GM12874 (cell line): ENCODE measurements at regions not wholly inside any gene's neighbourhood (a gene's known extent, or its start where the extent isn't known, plus 50 kb on each side); places are given as distances from the start of the nearest gene placed in this dataset.

Source experiments
- TF ChIP-seq, protein P1 (sequence below): IDR thresholded peaks from 2 replicates; pipeline ENCODE4 v1.5.1; 2011; ENCODE audit warnings: low read depth, mild to moderate bottlenecking, control low read depth, low read length, moderate library complexity; ENCODE audit not compliant: insufficient read depth

DNA sequence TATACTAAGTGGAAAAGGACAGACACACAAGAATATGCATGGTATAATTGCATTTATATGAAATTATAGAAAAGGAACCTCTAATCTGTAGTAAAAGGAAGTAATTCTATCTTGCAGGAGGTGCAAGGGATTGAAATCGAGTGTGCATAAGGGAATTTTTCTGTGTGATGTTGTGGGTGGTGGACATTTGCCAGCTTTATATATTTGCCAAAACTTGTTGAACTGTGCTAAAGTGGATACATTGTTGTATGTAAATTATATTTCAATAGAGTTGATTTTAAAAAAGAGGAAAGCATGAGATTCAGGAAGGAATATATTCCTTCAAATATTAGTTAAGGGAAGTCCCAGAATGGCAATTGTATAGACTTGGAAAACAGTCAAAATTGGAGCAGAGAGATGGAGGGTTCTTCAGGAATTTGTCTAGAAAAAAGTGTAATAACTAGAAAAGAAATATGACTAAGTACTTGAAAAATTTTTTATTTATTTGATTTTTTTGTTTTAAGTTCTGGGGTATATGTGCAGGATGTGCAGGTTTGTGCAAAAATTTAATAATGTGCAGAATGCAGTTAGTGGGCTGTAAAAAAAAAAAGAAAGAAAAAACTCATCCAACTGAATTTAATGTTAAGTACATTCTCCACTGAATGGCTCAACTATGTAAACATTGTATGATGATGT, 96.1 kb downstream of the ARL4A start:
- TF ChIP-seq, protein P1, sequence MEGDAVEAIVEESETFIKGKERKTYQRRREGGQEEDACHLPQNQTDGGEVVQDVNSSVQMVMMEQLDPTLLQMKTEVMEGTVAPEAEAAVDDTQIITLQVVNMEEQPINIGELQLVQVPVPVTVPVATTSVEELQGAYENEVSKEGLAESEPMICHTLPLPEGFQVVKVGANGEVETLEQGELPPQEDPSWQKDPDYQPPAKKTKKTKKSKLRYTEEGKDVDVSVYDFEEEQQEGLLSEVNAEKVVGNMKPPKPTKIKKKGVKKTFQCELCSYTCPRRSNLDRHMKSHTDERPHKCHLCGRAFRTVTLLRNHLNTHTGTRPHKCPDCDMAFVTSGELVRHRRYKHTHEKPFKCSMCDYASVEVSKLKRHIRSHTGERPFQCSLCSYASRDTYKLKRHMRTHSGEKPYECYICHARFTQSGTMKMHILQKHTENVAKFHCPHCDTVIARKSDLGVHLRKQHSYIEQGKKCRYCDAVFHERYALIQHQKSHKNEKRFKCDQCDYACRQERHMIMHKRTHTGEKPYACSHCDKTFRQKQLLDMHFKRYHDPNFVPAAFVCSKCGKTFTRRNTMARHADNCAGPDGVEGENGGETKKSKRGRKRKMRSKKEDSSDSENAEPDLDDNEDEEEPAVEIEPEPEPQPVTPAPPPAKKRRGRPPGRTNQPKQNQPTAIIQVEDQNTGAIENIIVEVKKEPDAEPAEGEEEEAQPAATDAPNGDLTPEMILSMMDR = no peak

DNA sequence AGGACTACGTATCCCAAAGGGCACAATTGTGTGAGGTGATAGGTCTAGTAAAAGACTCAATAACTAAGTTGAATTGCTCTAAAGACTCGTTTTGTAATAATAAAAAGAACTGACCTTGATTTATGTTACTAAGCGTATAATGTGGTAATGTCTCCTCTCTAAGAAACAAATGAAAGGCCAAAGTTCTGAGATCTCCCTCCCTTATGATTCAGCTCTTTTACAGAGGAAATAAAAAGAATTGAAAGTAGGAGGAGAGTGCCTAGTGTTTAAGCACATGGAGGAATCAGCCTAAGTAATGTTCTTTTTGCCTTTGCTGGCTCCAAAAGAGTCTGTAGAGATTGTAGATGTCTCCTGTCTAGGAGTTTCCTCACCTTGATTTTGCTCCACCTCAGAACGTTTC, 98.0 kb downstream of the ARL4A start:
- TF ChIP-seq, protein P1 = no peak

DNA sequence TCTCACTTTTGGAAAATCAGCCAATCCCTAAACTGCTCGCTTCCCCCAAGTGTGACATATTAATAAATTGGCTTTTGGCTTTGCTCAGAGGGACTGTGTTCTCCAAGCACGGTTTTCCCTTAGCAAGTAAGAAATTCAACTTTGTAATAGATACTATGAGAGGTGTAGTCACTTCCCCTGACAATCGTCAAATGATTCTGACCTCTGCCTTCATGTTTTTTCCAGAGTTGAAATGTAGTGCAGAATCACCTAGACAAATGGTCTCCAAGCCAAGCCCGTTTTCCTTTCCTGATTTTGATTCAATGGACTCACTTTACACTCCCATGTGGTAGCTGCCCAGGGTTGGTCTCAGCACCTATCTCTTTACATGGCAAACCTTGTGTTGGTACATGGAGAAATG, 99.1 kb downstream of the ARL4A start:
- TF ChIP-seq, protein P1 = no peak

DNA sequence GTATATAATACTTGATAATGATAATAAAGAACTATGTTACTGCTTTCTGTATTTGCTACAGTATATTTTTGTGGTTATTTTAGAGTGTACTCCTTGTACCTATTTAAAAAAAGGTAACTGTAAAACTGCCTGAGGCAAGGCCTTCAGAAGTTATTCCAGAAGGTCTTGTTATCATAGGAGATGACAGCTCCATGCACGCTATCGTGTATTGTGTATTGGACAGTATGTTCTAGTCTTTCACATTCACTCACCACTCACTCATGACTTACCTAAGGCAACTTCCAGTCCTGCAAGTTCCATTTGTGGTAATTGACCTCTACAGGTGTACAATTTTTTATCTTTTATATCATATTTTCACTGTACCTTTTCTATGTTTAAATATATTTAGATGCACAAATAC, 100.7 kb downstream of the ARL4A start:
- TF ChIP-seq, protein P1 = no peak

DNA sequence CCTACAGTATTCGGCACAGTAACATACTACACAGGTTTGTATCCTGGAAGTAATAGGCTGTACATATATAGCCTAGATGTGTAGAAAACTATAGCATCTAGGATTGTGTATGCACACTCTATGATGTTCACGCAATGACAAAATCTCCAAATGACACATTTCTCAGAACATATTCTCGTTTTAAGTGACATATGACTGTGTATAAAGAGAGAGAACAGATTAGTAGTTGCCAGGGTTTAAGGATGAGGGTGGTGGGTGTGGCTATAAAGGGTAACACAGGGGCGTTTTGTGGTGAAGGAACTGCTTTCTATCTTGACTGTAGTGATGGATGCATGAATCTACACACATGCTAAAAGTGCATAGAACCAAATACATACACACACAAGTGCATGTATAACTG, 101.2 kb downstream of the ARL4A start:
- TF ChIP-seq, protein P1 = no peak

DNA sequence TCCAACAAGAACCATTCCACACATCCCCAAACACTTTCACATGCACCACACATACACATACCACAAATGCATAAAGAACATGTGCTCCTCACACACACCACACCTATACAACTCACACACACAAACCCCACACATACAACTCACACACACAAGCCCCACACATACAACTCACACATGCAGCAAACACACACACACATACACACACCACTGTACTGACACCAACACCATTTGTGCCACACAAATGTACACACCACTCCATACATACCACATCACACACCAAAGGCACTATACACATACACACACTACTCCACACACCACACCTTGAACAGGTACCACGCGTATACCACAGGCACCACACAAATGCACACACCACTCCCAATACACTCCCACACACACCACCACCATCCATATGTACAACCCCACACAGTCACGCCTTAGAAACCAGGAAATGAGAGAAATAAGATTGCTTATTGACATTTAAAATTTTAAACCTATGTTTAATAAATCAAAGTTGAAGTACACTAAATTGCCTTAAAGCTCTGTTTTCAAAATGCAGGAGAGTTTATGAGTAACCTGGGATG, 107.4 kb downstream of the ARL4A start:
- TF ChIP-seq, protein P1 = no peak

DNA sequence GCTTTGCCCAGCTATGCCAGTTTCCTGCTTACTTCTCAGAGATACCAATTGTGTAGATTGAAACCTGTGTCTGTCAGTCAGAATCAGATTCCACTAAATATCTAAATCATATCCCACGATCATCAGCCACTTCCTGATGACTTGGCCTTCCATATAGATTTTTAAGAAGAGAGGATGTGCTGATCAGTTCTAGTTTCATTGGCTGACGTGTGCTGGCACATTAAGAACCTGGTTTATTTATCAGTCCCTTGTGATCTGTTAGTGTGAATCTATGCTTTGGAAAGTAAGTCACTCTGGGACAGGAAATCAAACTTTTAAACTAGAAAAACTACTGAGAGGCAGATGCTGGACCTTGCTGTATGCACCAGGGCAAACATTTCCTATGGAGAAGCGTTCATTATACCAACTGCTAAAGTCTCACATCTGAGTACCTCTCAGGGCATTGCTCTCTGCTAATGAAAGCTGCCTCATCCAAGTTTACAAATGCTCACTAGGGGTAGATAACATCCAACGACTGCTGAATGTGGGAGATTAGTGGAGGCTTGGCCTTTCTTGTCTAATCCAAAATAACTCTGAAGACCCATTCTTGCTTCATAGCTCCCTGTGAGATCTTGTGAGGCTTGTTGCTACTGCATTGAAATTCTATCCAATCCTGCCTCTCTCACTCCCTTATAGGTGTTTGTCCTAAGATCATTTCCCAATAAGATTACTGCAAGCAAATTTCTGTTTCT, 109.1 kb downstream of the ARL4A start:
- TF ChIP-seq, protein P1 = no peak
